H9 (cell line): ENCODE measurements at regions not wholly inside any gene's neighbourhood (a gene's known extent, or its start where the extent isn't known, plus 50 kb on each side); places are given as distances from the start of the nearest gene placed in this dataset.

ENCODE experiments used
- DNase-seq: peaks from one replicate; pipeline ENCODE4 v3.0.0-alpha.2; 2017
- H2AFZ ChIP-seq: one replicate; pipeline ENCODE4 v1.6.1; 2013; ENCODE audit warnings: mild to moderate bottlenecking, low read length, control low read depth, moderate library complexity
- H2AK5ac ChIP-seq: 2 replicates; pipeline ENCODE4 v1.6.1; 2013; ENCODE audit warnings: low read length, control low read depth, mixed read lengths; ENCODE audit not compliant: insufficient read length
- H2BK120ac ChIP-seq: one replicate; pipeline ENCODE4 v1.6.1; 2013; ENCODE audit warnings: low read depth, mild to moderate bottlenecking, low read length, control low read depth, inconsistent platforms; ENCODE audit not compliant: poor library complexity, severe bottlenecking
- H2BK12ac ChIP-seq: 2 replicates; pipeline ENCODE4 v1.6.1; 2013; ENCODE audit warnings: low read length, control low read depth, mixed read lengths, low read depth; ENCODE audit not compliant: insufficient read length
- H2BK15ac ChIP-seq: 2 replicates; pipeline ENCODE4 v1.6.1; 2013; ENCODE audit warnings: low read depth, low read length, control low read depth
- H2BK20ac ChIP-seq: one replicate; pipeline ENCODE4 v1.6.1; 2013; ENCODE audit warnings: low read depth, mild to moderate bottlenecking, low read length, control low read depth, inconsistent platforms; ENCODE audit not compliant: poor library complexity, severe bottlenecking
- H2BK5ac ChIP-seq: 2 replicates; pipeline ENCODE4 v1.6.1; 2013; ENCODE audit warnings: low read length, control low read depth, mixed read lengths; ENCODE audit not compliant: insufficient read length
- H3K14ac ChIP-seq: 2 replicates; pipeline ENCODE4 v1.6.1; 2013; ENCODE audit warnings: low read length, control low read depth; ENCODE audit not compliant: insufficient read depth
- H3K18ac ChIP-seq: 2 replicates; pipeline ENCODE4 v1.6.1; 2013; ENCODE audit warnings: low read depth, mild to moderate bottlenecking, mixed read lengths, low read length, control low read depth; ENCODE audit not compliant: insufficient read length
- H3K23ac ChIP-seq: 2 replicates; pipeline ENCODE4 v1.6.1; 2013; ENCODE audit warnings: low read length, control low read depth, mixed read lengths, low read depth; ENCODE audit not compliant: insufficient read length
- H3K23me2 ChIP-seq: 2 replicates; pipeline ENCODE4 v1.6.1; 2013; ENCODE audit warnings: low read depth, mild to moderate bottlenecking, mixed read lengths, low read length, control low read depth; ENCODE audit not compliant: insufficient read length, poor library complexity, severe bottlenecking
- H3K27ac ChIP-seq: 2 replicates; pipeline ENCODE4 v1.5.1; 2013; ENCODE audit warnings: low read length, control low read depth, mixed read lengths, low read depth; ENCODE audit not compliant: insufficient read length
- H3K27me3 ChIP-seq: 2 replicates; pipeline ENCODE4 v1.6.1; 2013; ENCODE audit warnings: low read length, control low read depth, inconsistent platforms; ENCODE audit not compliant: insufficient read depth
- H3K4ac ChIP-seq: 2 replicates; pipeline ENCODE4 v1.6.1; 2013; ENCODE audit warnings: low read depth, mild to moderate bottlenecking, control low read depth, inconsistent platforms, low read length, moderate library complexity
- H3K4me1 ChIP-seq: 2 replicates; pipeline ENCODE4 v1.6.1; 2013; ENCODE audit warnings: low read length, control low read depth, inconsistent platforms; ENCODE audit not compliant: insufficient read depth
- H3K4me2 ChIP-seq: 2 replicates; pipeline ENCODE4 v1.6.1; 2013; ENCODE audit warnings: low read length, control low read depth, mixed read lengths; ENCODE audit not compliant: insufficient read length, insufficient read depth
- H3K56ac ChIP-seq: 2 replicates; pipeline ENCODE4 v1.6.1; 2013; ENCODE audit warnings: low read depth, mild to moderate bottlenecking, mixed read lengths, low read length, control low read depth; ENCODE audit not compliant: insufficient read length
- H3K79me1 ChIP-seq: 2 replicates; pipeline ENCODE4 v1.6.1; 2013; ENCODE audit warnings: low read depth, mild to moderate bottlenecking, moderate library complexity, low read length, control low read depth, inconsistent platforms; ENCODE audit not compliant: insufficient read depth, poor library complexity, severe bottlenecking
- H3K79me2 ChIP-seq: 2 replicates; pipeline ENCODE4 v1.6.1; 2013; ENCODE audit warnings: low read length, control low read depth, inconsistent platforms; ENCODE audit not compliant: insufficient read depth
- H3K9ac ChIP-seq: 2 replicates; pipeline ENCODE4 v1.6.1; 2013; ENCODE audit warnings: low read length, control low read depth, mixed read lengths; ENCODE audit not compliant: insufficient read length; ENCODE audit errors: extremely low read depth
- H3K9me3 ChIP-seq: one replicate; pipeline ENCODE4 v1.6.1; 2013; ENCODE audit warnings: low read depth, low read length, inconsistent platforms; ENCODE audit not compliant: control insufficient read depth
- H3T11ph ChIP-seq: one replicate; pipeline ENCODE4 v1.6.1; 2013; ENCODE audit warnings: mild to moderate bottlenecking, low read length, control low read depth, inconsistent platforms
- H4K20me1 ChIP-seq: one replicate; pipeline ENCODE4 v1.6.1; 2013; ENCODE audit not compliant: control insufficient read depth, insufficient read length, insufficient read depth
- H4K5ac ChIP-seq: 2 replicates; pipeline ENCODE4 v1.6.1; 2013; ENCODE audit warnings: low read depth, mild to moderate bottlenecking, mixed read lengths, low read length, control low read depth; ENCODE audit not compliant: insufficient read length
- H4K8ac ChIP-seq: replicated peaks from 2 replicates; pipeline ENCODE4 v1.6.1; 2013; ENCODE audit warnings: low read length, control low read depth, mixed read lengths, low read depth; ENCODE audit not compliant: insufficient read length
- H4K91ac ChIP-seq: 2 replicates; pipeline ENCODE4 v1.6.1; 2013; ENCODE audit warnings: low read depth, mild to moderate bottlenecking, moderate library complexity, mixed read lengths, low read length, control low read depth; ENCODE audit not compliant: insufficient read length
- H3K27ac Mint-ChIP-seq, 3 experiments: 2 replicates in 2 of 3; 3 replicates in 1 of 3; pipeline ENCODE4 v1.8.0; 2020 to 2021; ENCODE audit warnings: mixed read lengths in 3 of 3, mild to moderate bottlenecking in 1 of 3, moderate library complexity in 1 of 3
- H3K27me3 Mint-ChIP-seq: 2 replicates; pipeline ENCODE4 v1.8.0; 2021; ENCODE audit warnings: low read depth, mild to moderate bottlenecking, moderate library complexity, mixed read lengths
- H3K36me3 Mint-ChIP-seq, 3 experiments: 2 replicates in 2 of 3; 3 replicates in 1 of 3; pipeline ENCODE4 v1.8.0; 2020 to 2021; ENCODE audit warnings: low read depth in 3 of 3, mixed read lengths in 3 of 3; ENCODE audit not compliant: insufficient read depth in 1 of 3
- H3K4me1 Mint-ChIP-seq, 2 experiments: 2 replicates each; pipeline ENCODE4 v1.8.0; 2020; ENCODE audit warnings: mixed read lengths in 2 of 2
- H3K4me3 Mint-ChIP-seq, 2 experiments: 2 replicates in 1 of 2; 3 replicates in 1 of 2; pipeline ENCODE4 v1.8.0; 2020 to 2021; ENCODE audit warnings: mild to moderate bottlenecking in 2 of 2, mixed read lengths in 2 of 2, moderate library complexity in 1 of 2
- H3K9me3 Mint-ChIP-seq, 2 experiments: 2 replicates in 1 of 2; 3 replicates in 1 of 2; pipeline ENCODE4 v1.8.0; 2020; ENCODE audit warnings: mild to moderate bottlenecking in 2 of 2, mixed read lengths in 2 of 2, moderate library complexity in 1 of 2
- WGBS: extraction: QIAGEN DNeasy Blood & Tissue Kit; methylation state at CpG from one replicate; pipeline ENCODE4 v1.1.7; 2013; ENCODE audit warnings: missing lambda C conversion rate, low lambda C conversion rate, mixed read lengths; ENCODE audit not compliant: insufficient read length; ENCODE audit errors: extremely low coverage; 5-methylcytosine and 5-hydroxymethylcytosine counted together
- TF ChIP-seq, protein P1 (sequence below): fragments of 200-600 bp; sonication (generic); conservative IDR thresholded peaks from 3 replicates; pipeline ENCODE4 v1.8.0; 2021; ENCODE audit warnings: antibody characterized with exemption, mild to moderate bottlenecking

DNA sequence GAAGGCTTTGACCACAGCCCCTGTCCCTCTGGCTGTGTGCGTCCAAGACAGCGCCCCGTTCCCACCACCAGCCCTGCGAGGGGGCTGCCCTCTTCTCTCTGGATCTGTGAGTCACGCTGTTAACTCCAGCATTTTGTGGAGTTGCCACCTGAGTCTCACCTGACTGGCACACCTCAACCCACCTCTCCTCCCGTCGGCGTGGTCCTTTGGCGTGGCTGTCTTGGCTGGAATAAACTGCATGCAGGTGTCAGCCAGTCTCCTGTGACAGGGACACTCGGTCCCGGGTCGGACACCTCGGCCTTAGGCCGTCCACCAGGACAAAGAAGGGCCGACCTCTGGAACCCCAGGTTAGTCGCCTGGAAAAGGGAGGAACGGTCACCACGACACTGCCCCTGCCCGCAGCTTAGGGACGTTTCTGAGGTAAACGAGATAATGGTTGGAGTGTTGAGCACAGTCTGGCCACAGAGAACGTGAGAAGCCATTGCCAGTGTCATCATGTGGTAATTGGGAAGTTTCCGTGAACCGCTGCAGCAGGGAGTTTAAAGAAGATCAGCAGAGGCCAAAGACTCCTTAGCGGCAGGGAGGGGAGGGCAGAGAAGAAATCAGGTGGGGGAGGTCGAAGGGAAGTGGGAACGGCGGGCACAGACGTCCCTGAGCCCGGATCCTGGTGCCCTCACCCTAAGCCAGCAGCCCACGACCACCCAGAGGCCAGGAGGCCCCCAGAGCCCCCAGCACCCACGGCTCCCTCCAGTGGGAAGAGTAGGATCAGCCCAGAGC is 73.6 kb upstream of the FAM20C start:
- peaks cover 31 to 51% of the 10 kb centered on the region in 2 experiments for H3K4me1 Mint-ChIP-seq
- no peak for DNase-seq
- H3K23ac ChIP-seq: no peak overlapping the region
- H3K27me3 Mint-ChIP-seq: peaks cover 10% of the 10 kb centered on the region
- no peak overlapping the region for H4K8ac ChIP-seq
- H3K36me3 Mint-ChIP-seq: peaks cover 3 to 8% (median 5%) of the 10 kb centered on the region in 3 experiments; a peak in 4 of 7 replicates
- no peak overlapping the region for H3K4me2 ChIP-seq
- no peak overlapping the region for H2AK5ac ChIP-seq
- H4K91ac ChIP-seq: no peak overlapping the region
- H3T11ph ChIP-seq: no peak overlapping the region
- H3K4me1 ChIP-seq: peaks cover 7% of the 10 kb centered on the region; the same call in 1 of the 2 replicates
- no peak overlapping the region for H2BK120ac ChIP-seq
- H3K4ac ChIP-seq: no peak overlapping the region
- no peak overlapping the region for H3K56ac ChIP-seq
- H3K9me3 Mint-ChIP-seq: peaks cover 6 to 14% of the 10 kb centered on the region in 2 experiments; a peak in 4 of 5 replicates
- no peak overlapping the region for H2BK15ac ChIP-seq
- H3K79me2 ChIP-seq: no peaks in the 10 kb centered on the region
- TF ChIP-seq, protein P1, sequence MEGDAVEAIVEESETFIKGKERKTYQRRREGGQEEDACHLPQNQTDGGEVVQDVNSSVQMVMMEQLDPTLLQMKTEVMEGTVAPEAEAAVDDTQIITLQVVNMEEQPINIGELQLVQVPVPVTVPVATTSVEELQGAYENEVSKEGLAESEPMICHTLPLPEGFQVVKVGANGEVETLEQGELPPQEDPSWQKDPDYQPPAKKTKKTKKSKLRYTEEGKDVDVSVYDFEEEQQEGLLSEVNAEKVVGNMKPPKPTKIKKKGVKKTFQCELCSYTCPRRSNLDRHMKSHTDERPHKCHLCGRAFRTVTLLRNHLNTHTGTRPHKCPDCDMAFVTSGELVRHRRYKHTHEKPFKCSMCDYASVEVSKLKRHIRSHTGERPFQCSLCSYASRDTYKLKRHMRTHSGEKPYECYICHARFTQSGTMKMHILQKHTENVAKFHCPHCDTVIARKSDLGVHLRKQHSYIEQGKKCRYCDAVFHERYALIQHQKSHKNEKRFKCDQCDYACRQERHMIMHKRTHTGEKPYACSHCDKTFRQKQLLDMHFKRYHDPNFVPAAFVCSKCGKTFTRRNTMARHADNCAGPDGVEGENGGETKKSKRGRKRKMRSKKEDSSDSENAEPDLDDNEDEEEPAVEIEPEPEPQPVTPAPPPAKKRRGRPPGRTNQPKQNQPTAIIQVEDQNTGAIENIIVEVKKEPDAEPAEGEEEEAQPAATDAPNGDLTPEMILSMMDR: 0 out of 3 replicates have a peak, but pooled peaks have one; percentile 9
- H2AFZ ChIP-seq: no peak overlapping the region
- H3K27ac Mint-ChIP-seq: peak overlapping the region in 1 of 3 experiments; percentile 15; a peak in 2 of 7 replicates
- H3K23me2 ChIP-seq: no peaks in the 10 kb centered on the region
- H3K4me3 Mint-ChIP-seq: no peak overlapping the region
- H4K20me1 ChIP-seq: no peaks in the 10 kb centered on the region
- H3K79me1 ChIP-seq: no peaks in the 10 kb centered on the region
- no peaks in the 10 kb centered on the region for H3K9me3 ChIP-seq
- no peak overlapping the region for H2BK5ac ChIP-seq
- H2BK20ac ChIP-seq: no peak overlapping the region
- H3K9ac ChIP-seq: no peak overlapping the region
- H3K14ac ChIP-seq: no peak overlapping the region; the same call in 1 of the 2 replicates
- H3K18ac ChIP-seq: no peak overlapping the region
- no peak overlapping the region for H3K27ac ChIP-seq
- no peak overlapping the region for H4K5ac ChIP-seq
- H2BK12ac ChIP-seq: no peak overlapping the region
- WGBS: no CpG with 5 or more reads among the region's 32 CpGs
- no peaks in the 10 kb centered on the region for H3K27me3 ChIP-seq
